Suprapubic skin (tissue), 4 donors: ENCODE measurements at regions not wholly inside any gene's neighbourhood (a gene's known extent, or its start where the extent isn't known, plus 50 kb on each side); places are given as distances from the start of the nearest gene placed in this dataset.

Source experiments
- DNase-seq, 2 donors: peaks; one replicate each; pipeline ENCODE4 v3.0.0-alpha.2; 2019; ENCODE audit warnings: low spot score in 2 of 2
- H3K27ac ChIP-seq: fragments of 200-600 bp; sonication (generic); one replicate; pipeline ENCODE4 v1.5.1; 2019
- H3K27me3 ChIP-seq: fragments of 200-600 bp; sonication (generic); one replicate; pipeline ENCODE4 v1.5.1; 2019
- H3K36me3 ChIP-seq: fragments of 200-600 bp; sonication (generic); one replicate; pipeline ENCODE4 v1.5.1; 2019
- H3K4me1 ChIP-seq: fragments of 200-600 bp; sonication (generic); one replicate; pipeline ENCODE4 v1.5.1; 2019
- H3K4me3 ChIP-seq: fragments of 200-600 bp; sonication (generic); one replicate; pipeline ENCODE4 v1.5.1; 2019; ENCODE audit warnings: mild to moderate bottlenecking
- H3K9me3 ChIP-seq: fragments of 200-600 bp; sonication (generic); one replicate; pipeline ENCODE4 v1.5.1; 2019
- CTCF ChIP-seq, 2 donors: fragments of 200-600 bp in 1 of 2; fragments of 450-650 bp in 1 of 2; sonication (generic) in 1 of 2; IDR thresholded peaks; one replicate each; pipeline ENCODE4 v1.5.1; 2016 to 2019; ENCODE audit warnings: antibody characterized with exemption in 2 of 2, mild to moderate bottlenecking in 1 of 2, moderate library complexity in 1 of 2
- EP300 ChIP-seq: sonication (generic); formaldehyde crosslinking; IDR thresholded peaks from one replicate; pipeline ENCODE4 v1.6.1; 2017; ENCODE audit warnings: antibody characterized with exemption
- POLR2A ChIP-seq, 2 donors: fragments of 450-650 bp; IDR thresholded peaks; one replicate each; pipeline ENCODE4 v1.6.1; 2017; ENCODE audit warnings: antibody characterized with exemption in 2 of 2, mild to moderate bottlenecking in 2 of 2, moderate library complexity in 2 of 2
- POLR2AphosphoS5 ChIP-seq, 3 donors: sonication (generic); formaldehyde crosslinking; IDR thresholded peaks; one replicate each; pipeline ENCODE4 v1.6.1; 2017; ENCODE audit warnings: antibody characterized with exemption in 3 of 3
- WGBS: methylation state at CpG from one replicate; pipeline ENCODE4 v1.1.5; 2018; 5-methylcytosine and 5-hydroxymethylcytosine counted together

- TF ChIP-seq POLR2AphosphoS5 (IDR thresholded peaks at IDR 0.05) (no peak), CTCF (IDR thresholded peaks at IDR 0.05) (no peak), POLR2A (IDR thresholded peaks at IDR 0.05) (no peak), EP300 (no peak)
- no peaks in the 10 kb centered on the region for H3K9me3 ChIP-seq
- H3K4me3 ChIP-seq, result no peak overlapping the region
- no peak overlapping the region for H3K27ac ChIP-seq
- H3K4me1 ChIP-seq, result peaks cover 6% of the 10 kb centered on the region
- WGBS, result 37% methylated on average over 9 of the region's 9 CpGs
- DNase-seq, result no peak
- H3K27me3 ChIP-seq, result no peaks in the 10 kb centered on the region
- no peaks in the 10 kb centered on the region for H3K36me3 ChIP-seq
These were observed 67.2 kb upstream of the IFNE start for GRCh38 chr9:21549251-21549765.

- peaks cover 6% of the 10 kb centered on the region for H3K4me1 ChIP-seq
These were observed 67.8 kb upstream of the IFNE start for GRCh38 chr9:21549890-21550289.

GRCh38 chr9:21550392-21550791 is 68.3 kb upstream of the IFNE start:
- H3K27ac ChIP-seq, result no peak overlapping the region
- H3K9me3 ChIP-seq, result no peaks in the 10 kb centered on the region
- H3K4me1 ChIP-seq, result peaks cover 6% of the 10 kb centered on the region
- H3K27me3 ChIP-seq, result peaks cover 5% of the 10 kb centered on the region
- TF ChIP-seq POLR2AphosphoS5 (IDR thresholded peaks at IDR 0.05), result no peak
- no peak for TF ChIP-seq CTCF (IDR thresholded peaks at IDR 0.05)
- no peak for TF ChIP-seq EP300
- TF ChIP-seq POLR2A (IDR thresholded peaks at IDR 0.05), result no peak
- no peaks in the 10 kb centered on the region for H3K36me3 ChIP-seq
- no peak for DNase-seq
- no peak overlapping the region for H3K4me3 ChIP-seq
- WGBS, result 80% methylated on average over 2 of the region's 2 CpGs

More at GRCh38 chr9:21549890-21550289, 67.8 kb upstream of the IFNE start:
- Histone ChIP-seq H3K36me3 (no peaks in the 10 kb centered on the region), H3K4me3 (no peak overlapping the region), H3K27me3 (peaks cover under 1% of the 10 kb centered on the region), H3K27ac (no peak overlapping the region), H3K9me3 (no peaks in the 10 kb centered on the region)
- 88% methylated on average over 4 of the region's 4 CpGs for WGBS
- no peak for DNase-seq
- TF ChIP-seq CTCF (IDR thresholded peaks at IDR 0.05), result no peak
- TF ChIP-seq EP300, result no peak
- no peak for TF ChIP-seq POLR2AphosphoS5 (IDR thresholded peaks at IDR 0.05)
- no peak for TF ChIP-seq POLR2A (IDR thresholded peaks at IDR 0.05)

- 64% methylated on average over 2 of the region's 2 CpGs for WGBS
- H3K4me1 ChIP-seq, result peaks cover 6% of the 10 kb centered on the region
- H3K36me3 ChIP-seq, result no peaks in the 10 kb centered on the region
- no peak overlapping the region for H3K4me3 ChIP-seq
- H3K27ac ChIP-seq, result no peak overlapping the region
- TF ChIP-seq POLR2AphosphoS5 (IDR thresholded peaks at IDR 0.05), result no peak
- no peak for TF ChIP-seq EP300
- no peak for TF ChIP-seq POLR2A (IDR thresholded peaks at IDR 0.05)
- no peak for TF ChIP-seq CTCF (IDR thresholded peaks at IDR 0.05)
- peaks cover 16% of the 10 kb centered on the region for H3K27me3 ChIP-seq
- H3K9me3 ChIP-seq, result no peaks in the 10 kb centered on the region
- no peak for DNase-seq
These were observed 69.3 kb upstream of the IFNE start for GRCh38 chr9:21551401-21551800.

GRCh38 chr9:21552244-21553170 is 70.4 kb upstream of the IFNE start:
- no peak overlapping the region for H3K4me3 ChIP-seq
- H3K27ac ChIP-seq, result no peak overlapping the region
- DNase-seq, result no peak
- no peak for TF ChIP-seq CTCF (IDR thresholded peaks at IDR 0.05)
- WGBS, result 83% methylated on average over 3 of the region's 3 CpGs
- no peaks in the 10 kb centered on the region for H3K9me3 ChIP-seq
- peaks cover 27% of the 10 kb centered on the region for H3K27me3 ChIP-seq
- peaks cover 6% of the 10 kb centered on the region for H3K4me1 ChIP-seq
- H3K36me3 ChIP-seq, result no peaks in the 10 kb centered on the region
